Esophagus muscularis mucosa (tissue), 4 donors: ENCODE measurements at regions not wholly inside any gene's neighbourhood (a gene's known extent, or its start where the extent isn't known, plus 50 kb on each side); places are given as distances from the start of the nearest gene placed in this dataset.

Experiments
- DNase-seq: peaks from one replicate; pipeline ENCODE4 v3.0.0-alpha.2; 2017; ENCODE audit errors: extremely low spot score
- H3K27ac ChIP-seq, 4 donors: fragments of 200-600 bp; sonication (generic); replicated peaks in 1 of 4; 1 replicate in 3 of 4; 2 replicates in 1 of 4; pipeline ENCODE4 v1.5.1; 2016 to 2019; ENCODE audit warnings: mild to moderate bottlenecking in 1 of 4
- H3K27me3 ChIP-seq, 4 donors: fragments of 200-600 bp; sonication (generic); one replicate each; pipeline versions ENCODE4 v1.5.1 to v1.6.0; 2016 to 2019
- H3K36me3 ChIP-seq, 4 donors: fragments of 200-600 bp; sonication (generic); one replicate each; pipeline ENCODE4 v1.5.1; 2016 to 2019
- H3K4me1 ChIP-seq, 4 donors: fragments of 200-600 bp; sonication (generic); one replicate each; pipeline ENCODE4 v1.5.1; 2016 to 2019
- H3K4me3 ChIP-seq, 4 donors: fragments of 200-600 bp; sonication (generic); 1 replicate in 2 of 4; 2 replicates in 2 of 4; pipeline ENCODE4 v1.5.1; 2016 to 2019; ENCODE audit warnings: mild to moderate bottlenecking in 4 of 4, moderate library complexity in 1 of 4
- H3K9me3 ChIP-seq, 4 donors: fragments of 200-600 bp; sonication (generic); 1 replicate in 3 of 4; 2 replicates in 1 of 4; pipeline ENCODE4 v1.5.1; 2016 to 2019
- EP300 ChIP-seq: sonication (generic); formaldehyde crosslinking; IDR thresholded peaks from one replicate; pipeline ENCODE4 v1.6.1; 2017; ENCODE audit warnings: antibody characterized with exemption
- POLR2A ChIP-seq: fragments of 450-650 bp; IDR thresholded peaks from one replicate; pipeline ENCODE4 v1.6.1; 2017; ENCODE audit warnings: antibody characterized with exemption, moderate library complexity, mild to moderate bottlenecking, low read depth
- POLR2AphosphoS5 ChIP-seq, 2 donors: sonication (generic); formaldehyde crosslinking; IDR thresholded peaks; one replicate each; pipeline ENCODE4 v1.6.1; 2017; ENCODE audit warnings: antibody characterized with exemption in 2 of 2
- WGBS: methylation state at CpG from one replicate; pipeline ENCODE4 v1.1.5; 2018; 5-methylcytosine and 5-hydroxymethylcytosine counted together
- intact Hi-C: fragments of 100-400 bp; cut with DNase I; formaldehyde crosslinking; loops from one replicate; pipeline ENCODE4 v1.15.1; 2023
- TF ChIP-seq, protein P1 (sequence below), 3 experiments: fragments of 200-600 bp in 2 of 3; fragments of 450-650 bp in 1 of 3; sonication (generic) in 2 of 3; IDR thresholded peaks; one replicate each; pipeline ENCODE4 v1.5.1; 2017 to 2019; ENCODE audit warnings: antibody characterized with exemption in 3 of 3, mild to moderate bottlenecking in 2 of 3, moderate library complexity in 1 of 3

GRCh38 chr7:35991511-35992232, 161.4 kb upstream of the EEPD1 start:
- intact Hi-C loops: no loop called here
- 96% methylated on average over 6 of the region's 6 CpGs for whole genome bisulfite sequencing
- Histone ChIP-seq H3K27me3 (no peaks in the 10 kb centered on the region), H3K9me3 (no peaks in the 10 kb centered on the region), H3K4me1 (peaks cover 6 to 27% (median 21%) of the 10 kb centered on the region in 4 donors), H3K36me3 (no peaks in the 10 kb centered on the region), H3K27ac (no peak overlapping the region), H3K4me3 (no peak overlapping the region)
- TF ChIP-seq, protein P1, sequence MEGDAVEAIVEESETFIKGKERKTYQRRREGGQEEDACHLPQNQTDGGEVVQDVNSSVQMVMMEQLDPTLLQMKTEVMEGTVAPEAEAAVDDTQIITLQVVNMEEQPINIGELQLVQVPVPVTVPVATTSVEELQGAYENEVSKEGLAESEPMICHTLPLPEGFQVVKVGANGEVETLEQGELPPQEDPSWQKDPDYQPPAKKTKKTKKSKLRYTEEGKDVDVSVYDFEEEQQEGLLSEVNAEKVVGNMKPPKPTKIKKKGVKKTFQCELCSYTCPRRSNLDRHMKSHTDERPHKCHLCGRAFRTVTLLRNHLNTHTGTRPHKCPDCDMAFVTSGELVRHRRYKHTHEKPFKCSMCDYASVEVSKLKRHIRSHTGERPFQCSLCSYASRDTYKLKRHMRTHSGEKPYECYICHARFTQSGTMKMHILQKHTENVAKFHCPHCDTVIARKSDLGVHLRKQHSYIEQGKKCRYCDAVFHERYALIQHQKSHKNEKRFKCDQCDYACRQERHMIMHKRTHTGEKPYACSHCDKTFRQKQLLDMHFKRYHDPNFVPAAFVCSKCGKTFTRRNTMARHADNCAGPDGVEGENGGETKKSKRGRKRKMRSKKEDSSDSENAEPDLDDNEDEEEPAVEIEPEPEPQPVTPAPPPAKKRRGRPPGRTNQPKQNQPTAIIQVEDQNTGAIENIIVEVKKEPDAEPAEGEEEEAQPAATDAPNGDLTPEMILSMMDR (IDR thresholded peaks at IDR 0.05): no peak
- TF ChIP-seq POLR2AphosphoS5 (IDR thresholded peaks at IDR 0.05): no peak
- no peak for TF ChIP-seq EP300
- no peak for TF ChIP-seq POLR2A
- DNase-seq: no peak

- intact Hi-C loops: no loop called here
- H3K27me3 ChIP-seq: no peaks in the 10 kb centered on the region
- H3K9me3 ChIP-seq: no peaks in the 10 kb centered on the region
- H3K4me3 ChIP-seq: no peak overlapping the region
- H3K36me3 ChIP-seq: no peaks in the 10 kb centered on the region
- no peak overlapping the region for H3K27ac ChIP-seq
- WGBS: 96% methylated on average over 1 of the region's 1 CpG
- no peak for DNase-seq
- peaks cover 6 to 21% (median 18%) of the 10 kb centered on the region in 4 donors for H3K4me1 ChIP-seq
- TF ChIP-seq POLR2A (no peak), EP300 (no peak), POLR2AphosphoS5 (IDR thresholded peaks at IDR 0.05) (no peak)
- TF ChIP-seq, protein P1 (IDR thresholded peaks at IDR 0.05): no peak
Measured at GRCh38 chr7:35992436-35992835, 160.6 kb upstream of the EEPD1 start.

GRCh38 chr7:35993113-35993512, 159.9 kb upstream of the EEPD1 start:
- H3K4me1 ChIP-seq: peaks cover 6 to 14% (median 13%) of the 10 kb centered on the region in 4 donors
- no peak overlapping the region for H3K4me3 ChIP-seq
- 98% methylated on average over 2 of the region's 2 CpGs for WGBS
- H3K36me3 ChIP-seq: no peaks in the 10 kb centered on the region
- no peak overlapping the region for H3K27ac ChIP-seq
- intact Hi-C loops: no loop called here
- no peaks in the 10 kb centered on the region for H3K27me3 ChIP-seq
- TF ChIP-seq EP300 (no peak), POLR2AphosphoS5 (IDR thresholded peaks at IDR 0.05) (no peak), POLR2A (no peak)
- TF ChIP-seq, protein P1 (IDR thresholded peaks at IDR 0.05): no peak
- DNase-seq: no peak
- no peaks in the 10 kb centered on the region for H3K9me3 ChIP-seq

- Histone ChIP-seq H3K27me3 (no peaks in the 10 kb centered on the region), H3K36me3 (no peaks in the 10 kb centered on the region), H3K9me3 (no peaks in the 10 kb centered on the region), H3K27ac (no peak overlapping the region), H3K4me1 (peaks cover 5 to 6% (median 5%) of the 10 kb centered on the region in 4 donors), H3K4me3 (no peak overlapping the region)
- TF ChIP-seq EP300 (no peak), POLR2AphosphoS5 (IDR thresholded peaks at IDR 0.05) (no peak), POLR2A (no peak)
- TF ChIP-seq, protein P1 (IDR thresholded peaks at IDR 0.05): no peak
- no peak for DNase-seq
- 83% methylated on average over 8 of the region's 8 CpGs for WGBS
- intact Hi-C loops: no loop called here
Measured at GRCh38 chr7:35993676-35994606, 159.1 kb upstream of the EEPD1 start.
